Hepatocyte (in vitro differentiated cells): ENCODE measurements at regions not wholly inside any gene's neighbourhood (a gene's known extent, or its start where the extent isn't known, plus 50 kb on each side); places are given as distances from the start of the nearest gene placed in this dataset.

ENCODE experiments used
- DNase-seq: peaks from one replicate; pipeline ENCODE4 v3.0.0-alpha.2; 2016; ENCODE audit warnings: low spot score
- H2AFZ ChIP-seq: fragments of 200-600 bp; sonication (generic); 2 replicates; pipeline ENCODE4 v1.6.0; 2016; ENCODE audit warnings: antibody characterized with exemption, mild to moderate bottlenecking
- H3K27ac ChIP-seq: fragments of 200-600 bp; sonication (generic); 2 replicates; pipeline ENCODE4 v1.5.1; 2016; ENCODE audit warnings: mild to moderate bottlenecking
- H3K27me3 ChIP-seq: fragments of 200-600 bp; sonication (generic); 2 replicates; pipeline ENCODE4 v1.6.1; 2016
- H3K36me3 ChIP-seq: fragments of 200-600 bp; sonication (generic); replicated peaks from 2 replicates; pipeline ENCODE4 v1.5.1; 2016; ENCODE audit warnings: low read depth; ENCODE audit not compliant: insufficient read depth
- H3K4me1 ChIP-seq: fragments of 200-600 bp; sonication (generic); 2 replicates; pipeline ENCODE4 v1.5.1; 2016; ENCODE audit warnings: mild to moderate bottlenecking, moderate library complexity; ENCODE audit not compliant: insufficient read depth
- H3K4me2 ChIP-seq: fragments of 200-600 bp; sonication (generic); 2 replicates; pipeline ENCODE4 v1.6.0; 2016
- H3K4me3 ChIP-seq: fragments of 200-600 bp; sonication (generic); 2 replicates; pipeline ENCODE4 v1.5.1; 2016; ENCODE audit warnings: mild to moderate bottlenecking
- H3K79me2 ChIP-seq: fragments of 200-600 bp; sonication (generic); 2 replicates; pipeline ENCODE4 v1.6.0; 2017; ENCODE audit warnings: mild to moderate bottlenecking
- H3K9me2 ChIP-seq: fragments of 200-600 bp; sonication (generic); replicated peaks from 2 replicates; pipeline ENCODE4 v1.6.0; 2017; ENCODE audit warnings: mild to moderate bottlenecking; ENCODE audit not compliant: insufficient read depth
- H3K9me3 ChIP-seq: fragments of 200-600 bp; sonication (generic); 2 replicates; pipeline ENCODE4 v1.5.1; 2016; ENCODE audit warnings: low read depth, mild to moderate bottlenecking
- H4K20me1 ChIP-seq: fragments of 200-600 bp; sonication (generic); 2 replicates; pipeline ENCODE4 v1.6.0; 2016; ENCODE audit warnings: mild to moderate bottlenecking; ENCODE audit not compliant: insufficient read depth, poor library complexity, severe bottlenecking
- CTCF ChIP-seq: fragments of 200-600 bp; sonication (generic); IDR thresholded peaks from 2 replicates; pipeline ENCODE4 v1.5.1; 2016; ENCODE audit warnings: antibody characterized with exemption, mild to moderate bottlenecking; ENCODE audit not compliant: poor library complexity
- EZH2 ChIP-seq: fragments of 200-600 bp; sonication (generic); IDR thresholded peaks from 2 replicates; pipeline ENCODE4 v1.6.1; 2016; ENCODE audit warnings: antibody characterized with exemption, mild to moderate bottlenecking, borderline replicate concordance
- EZH2phosphoT487 ChIP-seq: fragments of 200-600 bp; sonication (generic); IDR thresholded peaks from one replicate; pipeline ENCODE4 v1.6.1; 2018; ENCODE audit warnings: antibody characterized with exemption, mild to moderate bottlenecking, low read depth, moderate library complexity; ENCODE audit not compliant: unreplicated experiment, severe bottlenecking
- WGBS: methylation state at CpG from one replicate; pipeline ENCODE4 v1.1.6; 2016; ENCODE audit warnings: low lambda C conversion rate; ENCODE audit errors: missing lambda C conversion rate; 5-methylcytosine and 5-hydroxymethylcytosine counted together

- H3K9me3 ChIP-seq, result no peaks in the 10 kb centered on the region
- TF ChIP-seq EZH2 (no peak), CTCF (no peak), EZH2phosphoT487 (no peak)
Measured at GRCh38 chr4:38453253-38453881, 210.6 kb upstream of the KLF3 start.

GRCh38 chr4:38454284-38454683, 209.7 kb upstream of the KLF3 start:
- no peak overlapping the region for H2AFZ ChIP-seq
- 93% methylated on average over 3 of the region's 3 CpGs for WGBS
- no peak overlapping the region for H3K4me3 ChIP-seq
- H3K27ac ChIP-seq, result no peak overlapping the region
- no peaks in the 10 kb centered on the region for H4K20me1 ChIP-seq
- H3K79me2 ChIP-seq, result no peaks in the 10 kb centered on the region
- H3K4me2 ChIP-seq, result no peak overlapping the region
- DNase-seq, result no peak
- no peaks in the 10 kb centered on the region for H3K27me3 ChIP-seq
- TF ChIP-seq EZH2phosphoT487 (no peak), EZH2 (no peak), CTCF (no peak)
- H3K36me3 ChIP-seq, result no peaks in the 10 kb centered on the region
- H3K9me3 ChIP-seq, result no peaks in the 10 kb centered on the region
- H3K9me2 ChIP-seq, result no peaks in the 10 kb centered on the region
- H3K4me1 ChIP-seq, result peaks cover 9% of the 10 kb centered on the region

More at GRCh38 chr4:38453253-38453881, 210.6 kb upstream of the KLF3 start:
- no peaks in the 10 kb centered on the region for H3K36me3 ChIP-seq
- no peaks in the 10 kb centered on the region for H3K9me2 ChIP-seq
- peaks cover 9% of the 10 kb centered on the region for H3K4me1 ChIP-seq
- no peaks in the 10 kb centered on the region for H3K79me2 ChIP-seq
- DNase-seq, result no peak
- 96% methylated on average over 3 of the region's 3 CpGs for WGBS
- H2AFZ ChIP-seq, result no peak overlapping the region
- H3K4me2 ChIP-seq, result no peak overlapping the region
- H3K4me3 ChIP-seq, result no peak overlapping the region
- H3K27me3 ChIP-seq, result no peaks in the 10 kb centered on the region
- H3K27ac ChIP-seq, result no peak overlapping the region
- no peaks in the 10 kb centered on the region for H4K20me1 ChIP-seq

- Histone ChIP-seq H3K27me3 (no peaks in the 10 kb centered on the region), H3K9me2 (no peaks in the 10 kb centered on the region), H3K4me1 (no peaks in the 10 kb centered on the region), H3K27ac (no peak overlapping the region), H3K9me3 (no peaks in the 10 kb centered on the region), H3K36me3 (no peaks in the 10 kb centered on the region), H4K20me1 (no peaks in the 10 kb centered on the region), H3K4me2 (no peak overlapping the region), H3K4me3 (no peak overlapping the region), H3K79me2 (no peaks in the 10 kb centered on the region), H2AFZ (no peak overlapping the region)
- DNase-seq, result no peak
- 79% methylated on average over 7 of the region's 7 CpGs for WGBS
- TF ChIP-seq EZH2phosphoT487, result no peak
- TF ChIP-seq EZH2, result no peak
- no peak for TF ChIP-seq CTCF
Measured at GRCh38 chr4:38455092-38455862, 208.7 kb upstream of the KLF3 start.
